ENCODE measurements at regions not wholly inside any gene's neighbourhood (a gene's known extent, or its start where the extent isn't known, plus 50 kb on each side); places are given as distances from the start of the nearest gene placed in this dataset.

GRCh38 chr15:85859671-85860070 lies 64.9 kb upstream of the KLHL25 start:
- no peak for TF ChIP-seq ZBTB7A (IDR thresholded peaks at IDR 0.05; ENCODE audit: low read depth)
- no peak for TF ChIP-seq TAF1 (IDR thresholded peaks at IDR 0.05; ENCODE audit: low read depth)
- TF ChIP-seq MAX (IDR thresholded peaks at IDR 0.05), result no peak
- TF ChIP-seq FOXM1 (IDR thresholded peaks at IDR 0.05; ENCODE audit: borderline replicate concordance, low read depth), result no peak

- no peak for TF ChIP-seq ZBTB7A (IDR thresholded peaks at IDR 0.05; ENCODE audit: low read depth)
- TF ChIP-seq EGR1 (IDR thresholded peaks at IDR 0.05), result no peak
- TF ChIP-seq TAF1 (IDR thresholded peaks at IDR 0.05; ENCODE audit: low read depth), result no peak
- no peak for TF ChIP-seq MAX (IDR thresholded peaks at IDR 0.05)
These were observed 65.9 kb upstream of the KLHL25 start for GRCh38 chr15:85860394-85861161.

GRCh38 chr15:85865070-85865684 lies 70.5 kb upstream of the KLHL25 start:
- TF ChIP-seq EGR1 (IDR thresholded peaks at IDR 0.05) (no peak), CREB1 (IDR thresholded peaks at IDR 0.05; ENCODE audit: low read depth) (no peak), FOXM1 (IDR thresholded peaks at IDR 0.05; ENCODE audit: borderline replicate concordance, low read depth) (no peak), TCF12 (IDR thresholded peaks at IDR 0.05; ENCODE audit: low read depth) (no peak), RAD21 (IDR thresholded peaks at IDR 0.05; ENCODE audit: low read depth) (peak; percentile 89), CEBPB (IDR thresholded peaks at IDR 0.05) (no peak)

- TF ChIP-seq EP300 (IDR thresholded peaks at IDR 0.05; ENCODE audit: borderline replicate concordance), result no peak
- TF ChIP-seq TEAD4 (IDR thresholded peaks at IDR 0.05), result no peak
- TF ChIP-seq RAD21 (IDR thresholded peaks at IDR 0.05; ENCODE audit: low read depth), result no peak
- TF ChIP-seq YY1 (IDR thresholded peaks at IDR 0.05; ENCODE audit: low read depth), result no peak
- TF ChIP-seq MAX (IDR thresholded peaks at IDR 0.05), result no peak
- no peak for TF ChIP-seq REST (IDR thresholded peaks at IDR 0.05; ENCODE audit: low read depth)
- no peak for TF ChIP-seq EGR1 (IDR thresholded peaks at IDR 0.05)
- TF ChIP-seq NFIC (IDR thresholded peaks at IDR 0.05), result no peak
- no peak for TF ChIP-seq ZBTB7A (IDR thresholded peaks at IDR 0.05; ENCODE audit: low read depth)
These were observed 72.5 kb upstream of the KLHL25 start for GRCh38 chr15:85867250-85867649.

GRCh38 chr15:85869124-85869523 lies 74.4 kb upstream of the KLHL25 start:
- TF ChIP-seq EGR1 (IDR thresholded peaks at IDR 0.05) (no peak), TAF1 (IDR thresholded peaks at IDR 0.05; ENCODE audit: low read depth) (no peak), FOXM1 (IDR thresholded peaks at IDR 0.05; ENCODE audit: borderline replicate concordance, low read depth) (no peak), USF1 (IDR thresholded peaks at IDR 0.05) (no peak), EP300 (IDR thresholded peaks at IDR 0.05; ENCODE audit: borderline replicate concordance) (no peak), NFIC (IDR thresholded peaks at IDR 0.05) (no peak), REST (IDR thresholded peaks at IDR 0.05; ENCODE audit: low read depth) (no peak), CEBPB (IDR thresholded peaks at IDR 0.05) (no peak), ZBTB7A (IDR thresholded peaks at IDR 0.05; ENCODE audit: low read depth) (no peak), RAD21 (IDR thresholded peaks at IDR 0.05; ENCODE audit: low read depth) (no peak), MAX (IDR thresholded peaks at IDR 0.05) (no peak), YY1 (IDR thresholded peaks at IDR 0.05; ENCODE audit: low read depth) (no peak), CREB1 (IDR thresholded peaks at IDR 0.05; ENCODE audit: low read depth) (no peak), TCF12 (IDR thresholded peaks at IDR 0.05; ENCODE audit: low read depth) (no peak), TEAD4 (IDR thresholded peaks at IDR 0.05) (no peak)

Measured in Ishikawa (cell line).